ENCODE measurements at regions not wholly inside any gene's neighbourhood (a gene's known extent, or its start where the extent isn't known, plus 50 kb on each side); places are given as distances from the start of the nearest gene placed in this dataset.

DNA sequence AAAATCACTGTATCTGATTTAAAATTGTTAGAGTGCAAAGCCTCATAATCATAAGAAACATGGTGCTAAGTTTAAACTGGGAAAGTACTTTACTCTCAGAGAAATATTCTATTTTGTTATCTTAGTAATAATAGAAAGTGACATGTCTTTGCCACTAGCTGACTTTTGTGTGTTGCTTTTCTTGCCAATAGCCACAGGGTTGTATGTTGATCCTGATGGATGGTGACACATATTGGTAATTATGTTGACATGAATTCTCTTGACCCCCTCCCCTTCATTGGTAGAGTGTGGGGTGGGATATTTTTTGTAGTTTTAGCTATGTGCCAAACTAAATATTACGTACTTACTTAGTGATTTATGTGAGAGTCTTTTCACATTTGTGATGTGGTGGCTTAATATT lies 103.1 kb upstream of the MAP9 start:
- TF ChIP-seq, protein P1, sequence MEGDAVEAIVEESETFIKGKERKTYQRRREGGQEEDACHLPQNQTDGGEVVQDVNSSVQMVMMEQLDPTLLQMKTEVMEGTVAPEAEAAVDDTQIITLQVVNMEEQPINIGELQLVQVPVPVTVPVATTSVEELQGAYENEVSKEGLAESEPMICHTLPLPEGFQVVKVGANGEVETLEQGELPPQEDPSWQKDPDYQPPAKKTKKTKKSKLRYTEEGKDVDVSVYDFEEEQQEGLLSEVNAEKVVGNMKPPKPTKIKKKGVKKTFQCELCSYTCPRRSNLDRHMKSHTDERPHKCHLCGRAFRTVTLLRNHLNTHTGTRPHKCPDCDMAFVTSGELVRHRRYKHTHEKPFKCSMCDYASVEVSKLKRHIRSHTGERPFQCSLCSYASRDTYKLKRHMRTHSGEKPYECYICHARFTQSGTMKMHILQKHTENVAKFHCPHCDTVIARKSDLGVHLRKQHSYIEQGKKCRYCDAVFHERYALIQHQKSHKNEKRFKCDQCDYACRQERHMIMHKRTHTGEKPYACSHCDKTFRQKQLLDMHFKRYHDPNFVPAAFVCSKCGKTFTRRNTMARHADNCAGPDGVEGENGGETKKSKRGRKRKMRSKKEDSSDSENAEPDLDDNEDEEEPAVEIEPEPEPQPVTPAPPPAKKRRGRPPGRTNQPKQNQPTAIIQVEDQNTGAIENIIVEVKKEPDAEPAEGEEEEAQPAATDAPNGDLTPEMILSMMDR (IDR thresholded peaks at IDR 0.05): no peak
- TF ChIP-seq EZH2 (IDR thresholded peaks at IDR 0.05): no peak
- no peak for TF ChIP-seq EZH2phosphoT487 (IDR thresholded peaks at IDR 0.05)

Measured in neural progenitor cell (in vitro differentiated cells).